ENCODE measurements at regions not wholly inside any gene's neighbourhood (a gene's known extent, or its start where the extent isn't known, plus 50 kb on each side); places are given as distances from the start of the nearest gene placed in this dataset.

- no peak overlapping the region for H3K27ac ChIP-seq
- no peak for DNase-seq
- ChIA-PET POLR2A (ENCODE audit: unreplicated experiment) (no interaction called here), CTCF (no interaction called here)
- intact Hi-C loops (cut with micrococcal nuclease; ENCODE audit: unreplicated experiment), result no loop called here
- H3K36me3 ChIP-seq (ENCODE audit: low read depth), result no peaks in the 10 kb centered on the region
- H3K9me3 ChIP-seq (ENCODE audit: insufficient read depth, low read depth), result no peaks in the 10 kb centered on the region
- no peak overlapping the region for H3K4me2 ChIP-seq
- no peaks in the 10 kb centered on the region for H4K20me1 ChIP-seq (ENCODE audit: insufficient read depth)
- peaks cover 89% of the 10 kb centered on the region for H3K27me3 ChIP-seq (ENCODE audit: insufficient read depth, low read depth)
- TF ChIP-seq EZH2 (IDR thresholded peaks at IDR 0.05; ENCODE audit: low read depth) (peak; percentile 87; the same call in 1 of the 2 replicates), CTCF (conservative IDR thresholded peaks at IDR 0.05) (no peak)
- H3K4me1 ChIP-seq (replicated peaks; ENCODE audit: insufficient read depth), result no peaks in the 10 kb centered on the region
- H3K4me3 ChIP-seq, result no peak overlapping the region
- H3K79me2 ChIP-seq (ENCODE audit: low read depth), result no peaks in the 10 kb centered on the region
- no TSS peak for BruUV-seq (replicated peaks)
- H3F3A ChIP-seq (ENCODE audit: insufficient read depth, low read depth), result no peaks in the 10 kb centered on the region
- no peak overlapping the region for H2AFZ ChIP-seq
- H3K9me2 ChIP-seq (ENCODE audit: insufficient read depth), result no peaks in the 10 kb centered on the region
Measured at GRCh38 chr5:2866662-2867372, 115.3 kb upstream of the IRX2 start.

- ChIA-PET CTCF (no interaction called here), POLR2A (ENCODE audit: unreplicated experiment) (interaction anchor here (0.5 kb wide), 1 partner anchor 903 kb away, joined by 13 read pairs; no protein-coding TSS in a partner anchor)
- no TSS peak for BruUV-seq (replicated peaks)
- no peak overlapping the region for H3K4me3 ChIP-seq
- no peak for DNase-seq
- no peak overlapping the region for H3K27ac ChIP-seq
- H3K79me2 ChIP-seq (ENCODE audit: low read depth), result no peaks in the 10 kb centered on the region
- no peaks in the 10 kb centered on the region for H3K9me3 ChIP-seq (ENCODE audit: insufficient read depth, low read depth)
- intact Hi-C loops (cut with micrococcal nuclease; ENCODE audit: unreplicated experiment), result no loop called here
- no peaks in the 10 kb centered on the region for H3F3A ChIP-seq (ENCODE audit: insufficient read depth, low read depth)
- H4K20me1 ChIP-seq (ENCODE audit: insufficient read depth), result no peaks in the 10 kb centered on the region
- H3K36me3 ChIP-seq (ENCODE audit: low read depth), result no peaks in the 10 kb centered on the region
- no peaks in the 10 kb centered on the region for H3K4me1 ChIP-seq (replicated peaks; ENCODE audit: insufficient read depth)
- no peak for TF ChIP-seq CTCF (conservative IDR thresholded peaks at IDR 0.05)
- TF ChIP-seq EZH2 (IDR thresholded peaks at IDR 0.05; ENCODE audit: low read depth), result no peak
- H3K4me2 ChIP-seq, result no peak overlapping the region
- no peak overlapping the region for H2AFZ ChIP-seq
- H3K9me2 ChIP-seq (ENCODE audit: insufficient read depth), result no peaks in the 10 kb centered on the region
- peaks cover 89% of the 10 kb centered on the region for H3K27me3 ChIP-seq (ENCODE audit: insufficient read depth, low read depth)
Measured at GRCh38 chr5:2865856-2866255, 114.4 kb upstream of the IRX2 start.

GRCh38 chr5:2864515-2865105 lies 113.1 kb upstream of the IRX2 start:
- Histone ChIP-seq H3K4me3 (no peak overlapping the region), H3K9me2 (ENCODE audit: insufficient read depth) (no peaks in the 10 kb centered on the region), H3K27ac (no peak overlapping the region), H3K4me2 (no peak overlapping the region), H3K27me3 (ENCODE audit: insufficient read depth, low read depth) (peaks cover 88% of the 10 kb centered on the region), H2AFZ (no peak overlapping the region), H4K20me1 (ENCODE audit: insufficient read depth) (no peaks in the 10 kb centered on the region), H3K9me3 (ENCODE audit: insufficient read depth, low read depth) (no peaks in the 10 kb centered on the region), H3K36me3 (ENCODE audit: low read depth) (no peaks in the 10 kb centered on the region), H3F3A (ENCODE audit: insufficient read depth, low read depth) (no peaks in the 10 kb centered on the region), H3K79me2 (ENCODE audit: low read depth) (no peaks in the 10 kb centered on the region), H3K4me1 (replicated peaks; ENCODE audit: insufficient read depth) (no peaks in the 10 kb centered on the region)
- TF ChIP-seq CTCF (conservative IDR thresholded peaks at IDR 0.05), result no peak
- TF ChIP-seq EZH2 (IDR thresholded peaks at IDR 0.05; ENCODE audit: low read depth), result 0 out of 2 replicates have a peak, but pooled peaks have one; percentile 34
- no peak for DNase-seq
- POLR2A ChIA-PET (ENCODE audit: unreplicated experiment), result no interaction called here
- CTCF ChIA-PET, result no interaction called here
- no TSS peak for BruUV-seq (replicated peaks)
- intact Hi-C loops (cut with micrococcal nuclease; ENCODE audit: unreplicated experiment), result no loop called here
